ENCODE measurements at regions not wholly inside any gene's neighbourhood (a gene's known extent, or its start where the extent isn't known, plus 50 kb on each side); places are given as distances from the start of the nearest gene placed in this dataset.

DNA sequence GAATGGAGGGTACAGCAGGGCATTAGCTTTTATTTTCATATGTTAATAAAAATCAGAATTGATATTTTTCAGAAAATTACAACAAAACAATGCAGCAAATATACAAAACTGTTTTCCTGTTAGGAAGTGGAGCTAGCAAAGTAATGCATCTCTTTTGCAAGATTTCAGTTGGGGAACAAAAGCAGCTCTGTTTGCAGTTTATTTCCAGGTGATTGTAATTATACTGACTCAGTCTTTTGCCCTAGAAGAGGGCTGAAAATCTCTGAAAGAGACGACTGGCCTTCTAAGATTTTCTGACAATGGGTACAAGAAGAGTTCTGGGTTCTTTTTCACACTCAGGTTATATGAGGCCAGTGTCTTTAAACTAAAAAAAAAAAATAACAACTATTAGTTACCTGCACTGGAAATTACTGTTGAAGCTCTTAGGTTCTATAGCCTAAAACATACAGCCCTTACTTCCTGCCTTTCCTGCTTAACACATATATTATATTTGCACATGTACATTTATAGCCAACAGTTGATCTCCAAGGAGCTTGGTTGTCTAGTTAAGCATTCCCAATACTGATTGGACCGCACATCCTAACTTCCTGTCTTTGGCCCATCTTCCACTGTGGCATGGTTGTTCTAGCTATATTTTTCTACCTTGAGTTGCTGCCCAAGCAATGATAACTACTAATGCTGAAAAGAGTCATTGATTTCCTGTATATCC is 199.1 kb upstream of the KRR1 start:
- in situ Hi-C loops (cut with MboI; ENCODE audit: low pct_unique_long_range_greater_than_20kb in 2 of 9, low sequenced_read_pairs in 9 of 9, unreplicated experiment in 9 of 9) = no loop called here
- H3K4me3 ChIP-seq = no peak overlapping the region
- ATAC-seq (replicated peaks in 6 of 8) = no peak
- WGBS, 10 experiments = 0 to 79% (median 31%) methylated on average over 1 to 2 of the region's 2 CpGs; no CpG with 5 or more reads in 2 of the 10 experiments
- peaks cover 5 to 8% of the 10 kb centered on the region in 2 donors for H3K4me1 ChIP-seq (replicated peaks in 1 of 2)
- no peak overlapping the region for H3K27ac ChIP-seq

DNA sequence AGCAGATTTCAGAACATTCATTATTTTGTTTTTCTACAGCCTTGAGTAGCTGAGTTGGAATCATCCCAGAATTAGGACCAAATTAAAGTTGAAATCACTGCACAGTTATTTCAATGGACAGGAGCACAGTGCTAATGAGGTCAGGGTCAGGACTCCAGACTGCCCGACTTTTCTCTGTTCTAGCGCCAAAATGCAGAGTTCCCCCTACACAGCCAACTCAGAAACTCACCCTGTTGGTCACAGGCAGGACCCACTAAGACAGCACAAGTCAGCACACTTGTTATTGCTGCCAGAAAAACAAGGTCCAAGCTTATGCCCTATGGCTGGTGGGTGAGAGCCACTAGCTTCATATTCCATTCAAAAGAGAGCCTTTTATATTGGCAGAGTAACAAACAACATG is 198.1 kb upstream of the KRR1 start:
- no peak overlapping the region for H3K4me3 ChIP-seq
- in situ Hi-C loops (cut with MboI; ENCODE audit: low pct_unique_long_range_greater_than_20kb in 2 of 9, low sequenced_read_pairs in 9 of 9, unreplicated experiment in 9 of 9) = no loop called here
- WGBS, 10 experiments = 42 to 100% (median 87%) methylated on average over 1 to 2 of the region's 2 CpGs; no CpG with 5 or more reads in 2 of the 10 experiments
- H3K4me1 ChIP-seq (replicated peaks in 1 of 2) = peaks cover 5 to 8% of the 10 kb centered on the region in 2 donors
- no peak overlapping the region for H3K27ac ChIP-seq
- ATAC-seq (replicated peaks in 6 of 8) = no peak

DNA sequence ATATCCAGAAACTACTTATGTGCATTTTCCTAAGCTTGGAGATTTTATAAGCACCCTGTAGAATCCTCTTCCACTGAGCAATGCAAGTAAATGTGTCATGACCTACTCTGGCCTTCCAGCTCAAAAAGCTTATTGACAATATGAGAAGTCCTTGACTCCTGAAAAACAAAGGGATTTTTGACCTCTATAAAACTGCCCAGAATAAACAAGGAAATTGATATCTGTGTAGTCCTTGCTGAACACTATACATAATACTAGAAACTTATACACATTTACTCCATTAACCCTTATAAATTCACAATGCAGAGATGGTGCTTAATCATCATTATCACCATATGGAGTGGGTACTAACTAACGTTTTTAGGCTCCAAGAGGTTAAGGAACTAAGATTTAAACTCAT is 197.4 kb upstream of the KRR1 start:
- H3K27ac ChIP-seq = no peak overlapping the region
- peaks cover 5 to 8% of the 10 kb centered on the region in 2 donors for H3K4me1 ChIP-seq (replicated peaks in 1 of 2)
- 14 to 71% (median 30%) methylated on average over 1 of the region's 1 CpG; no CpG with 5 or more reads in 2 of the 10 experiments for WGBS, 10 experiments
- H3K4me3 ChIP-seq = no peak overlapping the region
- in situ Hi-C loops (cut with MboI; ENCODE audit: low pct_unique_long_range_greater_than_20kb in 2 of 9, low sequenced_read_pairs in 9 of 9, unreplicated experiment in 9 of 9) = no loop called here
- no peak for ATAC-seq (replicated peaks in 6 of 8)

DNA sequence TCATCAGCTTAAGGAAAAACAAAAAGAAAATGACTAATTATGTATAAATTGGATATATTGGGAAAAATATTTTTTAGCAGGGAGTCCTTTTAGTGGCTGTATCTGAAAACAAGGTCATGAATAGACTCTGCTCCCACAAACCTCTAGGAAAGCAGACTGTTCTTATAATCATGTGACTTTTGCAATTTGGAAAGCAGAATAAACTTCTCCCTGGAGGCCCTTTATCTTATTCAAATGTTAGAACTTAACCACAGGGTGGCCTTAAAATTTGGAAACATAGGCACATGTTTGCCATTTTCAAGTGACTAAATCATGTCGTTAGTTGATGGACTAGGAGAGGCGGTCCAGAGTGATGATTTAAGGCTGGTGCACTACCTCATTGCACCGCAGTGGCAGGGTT is 196.6 kb upstream of the KRR1 start:
- ATAC-seq (replicated peaks in 6 of 8) = no peak
- 40 to 100% (median 90%) methylated on average over 1 to 3 of the region's 3 CpGs; no CpG with 5 or more reads in 1 of the 10 experiments for WGBS, 10 experiments
- Histone ChIP-seq H3K27ac (no peak overlapping the region), H3K4me3 (no peak overlapping the region), H3K4me1 (replicated peaks in 1 of 2) (peaks cover 5 to 8% of the 10 kb centered on the region in 2 donors)
- in situ Hi-C loops (cut with MboI; ENCODE audit: low pct_unique_long_range_greater_than_20kb in 2 of 9, low sequenced_read_pairs in 9 of 9, unreplicated experiment in 9 of 9) = no loop called here

DNA sequence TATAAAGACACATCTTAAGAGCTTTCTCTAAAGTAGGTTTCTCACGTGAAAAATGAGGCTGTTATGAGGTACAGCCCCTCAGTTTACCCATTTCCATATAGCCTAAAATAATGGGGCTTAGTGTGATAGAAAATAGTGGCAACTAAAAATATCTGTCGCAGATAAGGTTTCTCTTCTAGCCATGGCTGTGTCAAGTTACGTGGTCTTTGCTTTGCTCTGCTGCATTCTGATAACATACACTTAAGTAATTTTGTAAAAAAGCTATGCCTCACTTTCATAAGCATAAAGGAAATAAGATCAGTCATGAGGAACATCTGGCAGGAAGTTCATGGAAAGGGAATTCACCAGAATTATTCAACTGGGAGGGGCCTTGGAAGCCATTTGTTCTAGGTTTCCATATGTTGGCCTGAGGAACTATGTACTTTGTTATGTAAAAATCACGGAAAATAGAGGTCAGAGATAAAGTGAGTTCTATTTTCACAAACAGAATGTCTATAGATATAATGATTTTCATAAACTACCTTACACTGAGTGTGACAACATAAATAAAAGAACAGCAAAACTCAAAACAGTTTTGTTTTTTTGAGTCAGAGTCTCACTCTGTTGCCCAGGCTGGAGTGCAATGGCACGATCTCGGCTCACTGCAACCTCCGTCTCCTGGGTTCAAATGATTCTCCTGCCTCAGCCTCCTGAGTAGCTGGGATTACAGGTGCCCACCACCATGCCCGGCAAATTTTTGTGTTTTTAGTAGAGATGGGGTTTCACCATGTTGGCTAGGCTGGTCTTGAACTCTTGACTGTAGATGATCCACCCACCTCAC is 195.6 kb upstream of the KRR1 start:
- Histone ChIP-seq H3K4me3 (no peak overlapping the region), H3K27ac (no peak overlapping the region), H3K4me1 (replicated peaks in 1 of 2) (peaks cover 5 to 8% of the 10 kb centered on the region in 2 donors)
- WGBS, 10 experiments = 4 to 100% (median 82%) methylated on average over 1 to 8 of the region's 8 CpGs
- in situ Hi-C loops (cut with MboI; ENCODE audit: low pct_unique_long_range_greater_than_20kb in 2 of 9, low sequenced_read_pairs in 9 of 9, unreplicated experiment in 9 of 9) = no loop called here
- ATAC-seq (replicated peaks in 6 of 8) = peak in 3 of 8 experiments; percentile 36 to 68 (median 45)

DNA sequence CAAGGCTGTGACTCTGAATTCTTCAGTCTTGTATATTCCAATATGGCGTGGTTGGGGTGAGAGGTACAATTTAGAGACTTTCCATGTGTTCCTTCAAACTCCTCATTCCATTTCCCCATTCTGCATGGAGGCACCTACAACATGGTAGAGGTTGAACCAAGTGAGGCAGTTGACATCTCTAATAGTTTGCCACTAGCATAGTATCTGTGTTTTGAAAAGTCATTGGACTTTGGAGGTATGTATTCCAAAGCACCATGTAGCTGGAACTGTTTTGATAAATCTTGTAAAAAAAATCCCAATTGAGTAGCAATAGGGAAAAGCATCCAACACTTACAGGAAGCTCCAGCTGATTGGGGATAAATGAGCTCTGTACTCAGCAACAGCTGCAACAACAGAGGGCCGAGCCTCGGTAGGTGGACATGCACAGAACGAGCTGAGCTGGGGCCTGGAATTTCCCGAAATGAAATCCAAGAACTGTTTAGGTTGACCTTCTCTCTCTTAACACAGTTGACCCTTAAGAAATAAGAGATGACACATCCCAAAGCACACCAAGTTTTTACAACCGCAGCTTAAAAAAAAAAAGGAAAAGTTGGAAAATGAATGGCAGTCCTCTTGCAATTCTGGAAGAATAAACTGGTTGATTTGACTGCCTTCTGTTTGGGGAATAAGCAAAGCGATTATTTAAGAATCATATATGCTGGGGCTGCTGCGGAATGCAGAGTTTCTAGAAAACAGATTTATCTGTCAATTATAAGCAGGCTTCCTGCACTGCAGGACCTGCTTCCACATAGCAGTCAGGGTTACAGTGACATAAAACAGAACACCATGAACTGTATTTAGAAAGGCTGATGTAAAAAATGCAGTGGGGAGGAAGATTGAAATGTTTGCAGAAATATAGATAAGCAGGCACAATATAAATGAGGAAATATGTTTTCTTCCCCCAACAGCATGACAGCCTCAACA is 194.6 kb upstream of the KRR1 start:
- H3K4me3 ChIP-seq = no peak overlapping the region
- in situ Hi-C loops (cut with MboI; ENCODE audit: low pct_unique_long_range_greater_than_20kb in 2 of 9, low sequenced_read_pairs in 9 of 9, unreplicated experiment in 9 of 9) = no loop called here
- H3K4me1 ChIP-seq (replicated peaks in 1 of 2) = peaks cover 0 to 8% of the 10 kb centered on the region in 2 donors
- H3K27ac ChIP-seq = no peak overlapping the region
- 29 to 100% (median 73%) methylated on average over 1 to 8 of the region's 8 CpGs for WGBS, 10 experiments
- peak in 3 of 8 experiments; percentile 24 to 83 (median 76) for ATAC-seq (replicated peaks in 6 of 8)

DNA sequence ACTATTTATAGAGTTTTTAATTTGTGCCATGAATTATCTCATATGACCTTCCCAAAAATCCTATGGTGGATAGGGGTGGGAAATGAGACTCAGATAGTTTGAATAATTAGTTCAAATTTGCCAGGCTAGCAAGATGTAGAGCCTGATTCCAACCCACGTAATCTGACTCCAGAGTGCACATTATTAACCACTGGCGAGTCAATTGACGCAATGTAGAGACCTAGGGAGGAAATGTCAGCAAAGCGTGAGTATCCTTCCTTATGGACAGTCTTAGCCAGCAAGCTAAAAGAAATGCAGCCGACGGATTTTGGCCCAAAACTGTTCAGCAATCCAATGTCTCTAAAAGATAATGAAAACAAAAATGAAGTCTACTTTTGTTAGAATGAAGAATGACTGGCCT is 193.3 kb upstream of the KRR1 start:
- H3K27ac ChIP-seq = no peak overlapping the region
- no peak overlapping the region for H3K4me3 ChIP-seq
- peaks cover 0 to 8% of the 10 kb centered on the region in 2 donors for H3K4me1 ChIP-seq (replicated peaks in 1 of 2)
- in situ Hi-C loops (cut with MboI; ENCODE audit: low pct_unique_long_range_greater_than_20kb in 2 of 9, low sequenced_read_pairs in 9 of 9, unreplicated experiment in 9 of 9) = no loop called here
- no peak for ATAC-seq (replicated peaks in 6 of 8)
- WGBS, 10 experiments = 87 to 100% (median 96%) methylated on average over 1 to 6 of the region's 6 CpGs; no CpG with 5 or more reads in 2 of the 10 experiments

DNA sequence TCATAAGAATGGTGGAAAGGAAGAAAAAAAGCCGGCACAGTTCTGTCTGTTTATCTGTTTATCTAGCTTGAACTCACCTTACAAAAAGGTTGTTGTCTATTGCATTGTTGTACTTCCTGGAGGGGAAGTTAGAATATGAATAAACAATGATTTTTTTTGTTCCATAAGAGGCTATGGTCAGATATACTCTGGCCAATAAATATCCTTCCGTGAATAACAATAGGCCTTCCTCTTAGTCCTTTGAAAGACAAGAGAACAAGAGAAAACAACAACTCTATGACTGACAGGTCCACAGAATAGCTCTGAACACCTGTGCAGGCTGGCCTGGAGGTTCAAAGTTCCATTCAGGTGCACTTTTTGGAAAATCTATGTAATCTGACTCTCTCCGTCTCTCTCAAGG is 192.8 kb upstream of the KRR1 start:
- 45 to 100% (median 84%) methylated on average over 2 to 3 of the region's 3 CpGs; no CpG with 5 or more reads in 2 of the 10 experiments for WGBS, 10 experiments
- in situ Hi-C loops (cut with MboI; ENCODE audit: low pct_unique_long_range_greater_than_20kb in 2 of 9, low sequenced_read_pairs in 9 of 9, unreplicated experiment in 9 of 9) = no loop called here
- no peak for ATAC-seq (replicated peaks in 6 of 8)
- Histone ChIP-seq H3K4me3 (no peak overlapping the region), H3K27ac (no peak overlapping the region), H3K4me1 (replicated peaks in 1 of 2) (peaks cover 0 to 8% of the 10 kb centered on the region in 2 donors)

DNA sequence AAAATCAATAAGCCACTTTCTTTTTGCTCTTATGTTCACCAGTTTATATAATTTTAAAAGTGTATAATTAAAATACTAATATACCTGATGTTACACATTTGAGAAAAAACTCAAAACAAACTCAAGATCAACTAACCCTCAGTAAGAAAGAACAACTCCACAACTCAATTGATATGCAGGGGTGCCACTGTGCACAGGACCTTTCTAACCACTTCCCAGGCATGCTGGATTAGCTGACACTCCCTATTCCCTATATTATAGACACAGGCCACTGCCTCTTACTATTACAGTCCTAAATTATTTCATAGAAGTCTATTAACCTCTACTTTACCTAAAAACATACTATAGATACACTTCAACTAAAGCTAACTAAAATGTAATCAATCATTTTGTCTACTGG is 191.7 kb upstream of the KRR1 start:
- in situ Hi-C loops (cut with MboI; ENCODE audit: low pct_unique_long_range_greater_than_20kb in 2 of 9, low sequenced_read_pairs in 9 of 9, unreplicated experiment in 9 of 9) = no loop called here
- ATAC-seq (replicated peaks in 6 of 8) = no peak
- H3K27ac ChIP-seq = no peak overlapping the region
- H3K4me1 ChIP-seq (replicated peaks in 1 of 2) = peaks cover 0 to 8% of the 10 kb centered on the region in 2 donors
- H3K4me3 ChIP-seq = no peak overlapping the region

DNA sequence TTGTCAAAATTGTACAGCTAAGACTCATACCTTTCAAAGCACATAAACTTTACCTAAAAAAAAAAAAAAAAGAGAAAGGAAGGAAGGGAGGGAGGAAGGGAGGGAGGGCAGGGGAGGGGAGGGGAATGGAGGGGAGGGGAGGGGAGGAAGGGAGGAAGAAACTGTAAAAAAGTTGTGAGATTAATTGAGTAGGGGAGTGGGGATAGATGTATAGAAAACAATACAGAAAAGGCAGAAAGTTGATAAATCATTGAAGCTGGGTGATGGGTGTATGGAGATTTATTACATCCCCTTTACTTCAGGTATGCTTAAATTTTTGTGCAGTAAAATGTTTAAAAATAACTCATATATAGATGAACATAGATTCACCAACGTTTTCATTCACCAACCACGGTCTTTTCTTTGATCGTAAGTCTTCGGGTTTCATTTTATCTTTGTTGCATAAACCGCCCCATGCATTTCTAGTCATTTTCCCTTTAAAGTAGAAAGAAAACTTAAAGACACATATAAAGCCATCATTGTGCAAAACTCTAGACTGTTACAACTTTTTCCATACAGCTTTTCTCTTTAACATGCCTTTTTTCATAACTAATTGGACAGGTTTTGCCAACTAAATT is 191.2 kb upstream of the KRR1 start:
- WGBS, 10 experiments = 33 to 100% (median 51%) methylated on average over 1 to 5 of the region's 5 CpGs; no CpG with 5 or more reads in 1 of the 10 experiments
- Histone ChIP-seq H3K27ac (no peak overlapping the region), H3K4me3 (no peak overlapping the region), H3K4me1 (replicated peaks in 1 of 2) (peaks cover 0 to 8% of the 10 kb centered on the region in 2 donors)
- ATAC-seq (replicated peaks in 6 of 8) = no peak
- in situ Hi-C loops (cut with MboI; ENCODE audit: low pct_unique_long_range_greater_than_20kb in 2 of 9, low sequenced_read_pairs in 9 of 9, unreplicated experiment in 9 of 9) = no loop called here

DNA sequence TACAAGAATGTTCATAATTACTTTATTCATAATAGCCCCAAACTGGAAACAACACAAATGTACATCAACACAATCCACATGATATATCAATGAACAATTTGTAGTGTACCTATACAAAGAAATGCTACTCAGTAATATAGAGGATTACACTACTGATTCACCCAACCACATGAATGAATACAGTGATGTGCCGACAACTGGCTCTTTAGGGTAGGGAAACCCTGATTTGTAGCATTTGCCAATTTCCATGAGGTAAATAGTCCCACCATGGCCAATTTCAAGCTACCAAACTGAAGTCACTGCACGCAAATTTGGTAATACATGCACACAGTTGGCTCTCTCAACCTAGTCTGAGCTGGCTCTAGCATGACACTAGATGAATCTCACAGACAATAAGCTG is 190.4 kb upstream of the KRR1 start:
- in situ Hi-C loops (cut with MboI; ENCODE audit: low pct_unique_long_range_greater_than_20kb in 2 of 9, low sequenced_read_pairs in 9 of 9, unreplicated experiment in 9 of 9) = no loop called here
- peaks cover 0 to 8% of the 10 kb centered on the region in 2 donors for H3K4me1 ChIP-seq (replicated peaks in 1 of 2)
- no peak overlapping the region for H3K4me3 ChIP-seq
- ATAC-seq (replicated peaks in 6 of 8) = no peak
- WGBS, 10 experiments = 83 to 100% (median 96%) methylated on average over 1 to 2 of the region's 2 CpGs; no CpG with 5 or more reads in 4 of the 10 experiments
- no peak overlapping the region for H3K27ac ChIP-seq

DNA sequence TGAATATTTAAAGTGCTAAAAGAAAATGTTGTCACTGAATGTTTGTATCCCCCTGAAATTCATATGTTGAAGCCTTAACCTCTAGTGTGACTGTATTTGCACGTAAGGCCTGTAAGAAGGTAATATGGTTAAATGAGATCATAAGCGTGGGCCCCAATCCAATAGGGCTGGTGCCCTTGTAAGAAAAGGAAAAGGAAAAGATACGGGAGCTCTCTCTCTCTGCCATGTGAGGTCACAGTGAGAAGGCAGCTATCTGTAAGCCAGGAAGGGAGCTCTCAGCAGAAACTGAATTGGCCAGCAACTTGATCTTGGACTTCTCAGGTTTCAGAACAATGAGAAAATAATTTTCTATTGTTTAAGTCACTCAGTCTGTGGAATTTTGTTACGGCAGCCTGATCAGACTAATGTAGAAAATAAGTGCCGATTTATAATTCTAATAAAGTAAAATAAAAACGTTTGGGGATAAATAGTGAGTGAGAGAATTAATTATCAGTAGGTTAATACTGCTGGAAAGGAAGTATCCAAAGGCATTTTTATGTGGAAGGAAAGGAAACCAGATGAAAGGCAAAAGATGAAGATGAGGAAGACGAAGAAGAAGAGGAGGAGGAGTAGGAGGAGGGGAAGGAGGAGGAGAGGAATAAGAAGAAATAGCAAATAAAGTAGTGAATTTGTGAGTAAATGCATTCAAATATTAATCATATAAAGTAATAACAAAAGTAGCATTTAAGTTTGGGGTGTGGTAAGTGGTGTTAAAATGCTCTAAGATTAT is 188.5 kb upstream of the KRR1 start:
- no peak overlapping the region for H3K4me3 ChIP-seq
- H3K27ac ChIP-seq = no peak overlapping the region
- H3K4me1 ChIP-seq (replicated peaks in 1 of 2) = peaks cover 3 to 4% of the 10 kb centered on the region in 2 donors
- ATAC-seq (replicated peaks in 6 of 8) = peak in 2 of 8 experiments; percentile 36 to 62
- WGBS, 10 experiments = 54 to 83% (median 73%) methylated on average over 5 to 7 of the region's 7 CpGs; no CpG with 5 or more reads in 2 of the 10 experiments
- in situ Hi-C loops (cut with MboI; ENCODE audit: low pct_unique_long_range_greater_than_20kb in 2 of 9, low sequenced_read_pairs in 9 of 9, unreplicated experiment in 9 of 9) = no loop called here
